GM12873 (cell line): ENCODE measurements at regions not wholly inside any gene's neighbourhood (a gene's known extent, or its start where the extent isn't known, plus 50 kb on each side); places are given as distances from the start of the nearest gene placed in this dataset.

Experiments
- CTCF ChIP-seq: IDR thresholded peaks from 2 replicates; pipeline ENCODE4 v1.5.1; 2012; ENCODE audit warnings: low read depth, mild to moderate bottlenecking, moderate library complexity, low read length, control low read depth; ENCODE audit not compliant: insufficient read depth; ENCODE audit errors: missing control alignments

DNA sequence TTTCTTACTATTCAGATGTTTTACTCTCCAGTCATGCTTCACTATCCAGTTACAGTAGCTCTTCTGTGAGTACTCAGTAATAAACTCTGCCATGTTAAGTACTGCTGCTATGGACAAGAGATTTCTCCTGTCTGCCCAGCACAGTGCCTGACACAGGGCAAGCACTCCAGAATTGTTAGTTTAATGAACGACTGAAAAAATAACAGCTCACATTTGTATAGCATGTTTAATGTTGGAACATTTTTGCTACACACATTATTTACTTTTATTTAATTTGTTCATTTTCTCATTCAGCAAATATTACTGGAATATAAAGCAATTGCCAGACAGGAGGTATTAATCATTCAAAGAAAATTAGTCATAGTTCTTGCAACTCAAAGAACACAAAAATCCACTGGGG is 142.6 kb upstream of the HMGN3 start:
- TF ChIP-seq CTCF: no peak

DNA sequence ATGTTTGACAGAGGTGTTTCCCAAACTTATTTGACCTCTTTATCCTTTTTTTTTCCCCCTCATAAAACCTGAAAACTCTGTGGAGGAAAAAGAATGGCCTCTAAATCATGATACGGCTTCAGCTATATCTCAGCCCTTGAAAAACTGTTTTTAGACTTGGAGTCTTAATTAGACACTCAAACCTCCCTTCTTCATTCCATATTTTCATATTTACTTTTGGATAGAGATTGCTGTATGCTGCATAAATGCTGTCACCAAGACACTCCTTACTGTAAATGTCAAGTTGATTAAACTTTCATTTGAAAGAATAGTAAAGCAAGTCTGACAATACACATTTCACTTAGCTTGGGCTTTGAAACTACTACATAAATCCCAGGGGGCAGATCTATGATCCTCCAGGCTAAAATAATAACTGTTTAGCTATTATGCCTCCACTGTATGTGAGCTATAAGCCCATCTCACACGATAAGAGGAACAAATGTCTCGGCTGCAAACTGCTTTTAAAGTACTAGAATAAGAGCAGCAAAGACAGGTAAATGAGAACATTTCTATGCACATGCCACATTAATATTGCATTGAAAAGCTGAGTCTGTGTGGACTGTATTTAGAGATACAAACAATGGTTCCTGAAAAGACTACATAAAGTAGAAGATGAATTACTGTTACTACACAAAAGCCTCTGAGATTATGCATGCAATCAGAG is 141.3 kb upstream of the HMGN3 start:
- no peak for TF ChIP-seq CTCF

DNA sequence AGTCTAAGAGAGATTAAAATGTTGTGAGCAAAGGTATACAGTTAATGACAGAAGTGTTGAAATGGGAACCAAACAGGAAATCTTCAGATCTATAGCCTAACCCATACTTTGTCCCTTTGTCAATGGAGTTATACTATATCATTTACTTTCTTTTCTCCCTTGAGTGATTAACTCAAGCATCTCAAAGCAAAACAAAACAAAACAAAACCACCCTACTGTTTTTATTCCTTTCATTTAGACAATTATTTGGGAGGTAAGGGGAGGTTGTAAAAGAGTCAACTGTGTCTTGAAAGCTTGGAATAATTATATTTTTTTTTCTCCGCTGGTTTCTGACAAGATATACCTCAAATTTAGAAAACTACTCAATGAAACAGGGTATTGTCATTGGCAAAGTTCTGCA is 139.8 kb upstream of the HMGN3 start:
- TF ChIP-seq CTCF: no peak

DNA sequence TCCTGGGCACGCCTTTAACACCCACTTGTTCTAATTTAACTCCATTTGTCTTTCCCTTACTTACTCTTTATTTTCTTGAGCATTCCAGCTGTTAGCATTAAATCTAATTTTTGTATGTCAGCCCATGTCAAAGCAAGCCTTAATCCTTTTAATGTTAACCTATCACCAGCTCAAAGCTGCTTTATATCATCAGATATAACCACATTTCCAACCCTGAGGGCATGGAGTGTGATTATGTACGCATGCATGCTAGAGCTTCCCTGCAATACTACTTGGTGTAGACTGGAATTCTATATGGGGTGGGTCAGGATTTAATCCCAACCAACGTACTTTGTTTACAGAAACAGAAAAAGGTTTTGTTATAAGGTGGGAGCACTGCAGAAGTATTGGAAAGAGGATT is 139.4 kb upstream of the HMGN3 start:
- TF ChIP-seq CTCF: no peak

GRCh38 chr6:79373246-79373645 is 138.8 kb upstream of the HMGN3 start:
- TF ChIP-seq CTCF: no peak

- no peak for TF ChIP-seq CTCF
These were observed 138.3 kb upstream of the HMGN3 start for GRCh38 chr6:79372757-79373156.

DNA sequence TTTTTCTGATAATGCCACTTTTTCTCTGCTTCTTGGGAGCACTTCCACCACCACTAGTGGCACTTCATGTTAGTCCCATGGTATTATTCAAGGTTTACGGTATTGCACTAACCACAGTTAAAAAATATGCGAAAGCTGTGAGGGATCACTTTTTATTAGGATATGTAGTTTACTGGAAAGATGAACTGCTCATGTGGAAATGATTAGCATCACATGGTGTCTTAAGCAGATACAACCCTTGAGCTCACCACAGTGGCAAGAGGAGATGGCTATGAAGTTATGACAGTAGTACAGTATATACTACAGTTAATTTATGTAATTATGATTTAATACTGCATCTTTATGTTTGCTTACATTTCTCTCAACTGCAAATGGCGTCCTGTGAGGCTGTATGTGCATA is 134.5 kb upstream of the HMGN3 start:
- TF ChIP-seq CTCF: no peak
